HuH-7.5 (cell line): ENCODE measurements at regions not wholly inside any gene's neighbourhood (a gene's known extent, or its start where the extent isn't known, plus 50 kb on each side); places are given as distances from the start of the nearest gene placed in this dataset.
A peak's percentile ranks its signal among the peaks of the same experiment; 100 is the strongest.
"Not testable (repeated sequence)": the region's sequence is repeated elsewhere in the genome, so short reads cannot be mapped to it uniquely, and the experiment has no call there.

Experiments
- DNase-seq: peaks from one replicate; pipeline ENCODE4 v3.0.0; 2011; ENCODE audit warnings: low spot score

DNA sequence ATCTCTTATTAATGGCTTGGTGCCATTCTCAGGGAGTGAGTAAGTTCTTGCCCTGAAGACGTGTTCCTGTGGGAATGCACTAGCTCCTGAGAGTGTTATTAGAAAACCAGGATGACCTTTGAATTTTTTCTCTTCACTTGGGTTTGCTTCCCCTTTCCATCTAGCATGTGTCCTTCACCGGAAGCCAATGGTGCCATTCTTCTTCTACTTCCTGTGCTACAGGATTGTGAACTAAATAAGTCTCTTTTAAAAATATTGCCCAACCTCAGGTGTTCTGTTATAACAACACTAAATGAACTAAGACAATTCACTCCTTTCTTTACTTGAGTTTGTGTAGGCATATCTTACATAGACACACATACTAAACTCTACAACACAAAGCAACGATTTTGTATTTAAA lies 447.0 kb downstream of the SOX11 start:
- DNase-seq, result no peak

DNA sequence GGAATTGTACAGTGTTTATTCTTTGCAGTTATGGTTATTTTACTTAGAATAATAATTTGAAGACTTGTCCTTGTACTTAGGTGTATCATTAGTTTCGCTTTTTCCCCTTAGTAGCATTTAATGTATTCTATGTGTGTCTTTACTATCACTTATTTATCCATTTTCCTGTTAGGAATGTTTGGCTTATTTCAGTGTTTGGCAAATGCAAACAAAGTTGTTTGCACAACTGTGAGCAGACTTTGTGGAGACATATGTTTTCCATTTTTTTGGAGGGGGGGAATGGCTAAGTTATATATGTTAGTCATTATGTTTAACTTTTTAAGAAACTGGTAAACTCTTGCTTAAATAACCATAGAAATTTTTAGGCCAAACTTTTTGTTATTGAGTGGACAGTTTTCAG lies 447.7 kb downstream of the SOX11 start:
- DNase-seq, result peak; percentile 2

DNA sequence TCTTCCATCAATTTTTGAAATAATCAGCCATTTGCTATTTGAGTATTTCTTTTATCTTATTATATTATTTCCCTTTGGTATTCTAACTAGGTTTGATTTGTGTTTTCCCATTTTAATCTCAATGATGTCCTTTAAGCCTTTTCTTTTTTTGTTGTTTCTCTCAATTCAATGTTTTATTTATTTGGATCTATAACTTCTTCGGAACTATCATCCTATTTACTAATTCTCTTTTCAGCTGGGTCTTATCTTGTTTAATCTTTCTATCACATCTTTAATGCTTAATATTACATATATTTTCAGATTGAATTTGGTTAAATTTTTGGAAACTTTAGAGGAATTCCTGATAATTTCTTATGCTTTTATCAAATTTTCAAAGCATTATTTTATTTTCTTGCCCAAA lies 448.3 kb downstream of the SOX11 start:
- no peak for DNase-seq

DNA sequence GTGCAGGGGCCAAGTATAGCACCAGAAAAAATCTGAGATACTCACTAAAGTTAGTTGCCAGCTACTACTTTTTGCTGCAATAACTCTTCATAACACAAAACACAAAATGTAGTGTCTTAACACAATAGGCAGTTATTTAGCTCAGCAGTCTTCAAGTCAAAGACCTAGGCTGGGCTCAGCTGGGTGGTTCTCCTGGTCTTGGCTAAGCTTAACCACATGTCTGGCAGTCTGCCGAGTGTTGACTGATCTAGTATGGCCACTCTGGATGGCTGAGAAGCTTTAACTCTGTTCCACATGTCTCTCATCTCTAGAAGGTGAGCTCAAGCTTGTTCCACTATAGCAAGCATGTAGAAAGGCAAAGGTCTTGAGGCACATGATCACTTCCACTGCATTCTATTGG lies 451.6 kb downstream of the SOX11 start:
- DNase-seq, result no peak

DNA sequence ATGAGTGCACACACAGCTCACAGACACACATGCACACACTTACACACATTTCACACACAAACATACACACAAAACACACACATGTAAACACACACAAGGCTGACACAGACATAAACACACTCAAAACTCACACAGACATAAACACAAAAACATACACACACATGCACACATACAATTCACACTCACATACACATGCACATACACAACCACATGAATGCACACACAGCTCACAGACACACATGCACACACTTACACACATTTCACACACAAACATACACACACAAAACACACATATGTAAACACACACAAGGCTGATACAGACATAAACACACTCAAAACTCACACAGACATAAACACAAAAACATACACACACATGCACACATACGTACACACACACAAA lies 455.0 kb downstream of the SOX11 start:
- not testable (repeated sequence) for DNase-seq

DNA sequence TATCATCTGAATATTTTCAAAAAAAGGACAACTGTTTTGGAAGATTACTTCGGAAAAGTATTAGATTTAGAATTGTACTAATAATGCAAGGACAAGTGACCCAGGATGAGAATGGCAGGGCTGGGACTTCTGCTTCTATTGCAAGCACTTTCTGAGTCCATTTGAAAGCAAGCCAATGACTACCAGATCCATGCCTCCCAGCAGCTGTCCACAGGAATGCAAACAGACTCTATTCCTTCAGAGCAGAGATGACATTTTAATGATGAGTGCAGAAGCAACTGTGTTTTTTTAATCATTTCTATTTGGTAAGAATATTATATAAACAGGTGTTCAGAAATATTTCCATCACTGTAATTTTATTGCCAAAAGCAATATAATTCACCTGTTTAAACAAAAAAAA lies 456.7 kb downstream of the SOX11 start:
- DNase-seq, result no peak

DNA sequence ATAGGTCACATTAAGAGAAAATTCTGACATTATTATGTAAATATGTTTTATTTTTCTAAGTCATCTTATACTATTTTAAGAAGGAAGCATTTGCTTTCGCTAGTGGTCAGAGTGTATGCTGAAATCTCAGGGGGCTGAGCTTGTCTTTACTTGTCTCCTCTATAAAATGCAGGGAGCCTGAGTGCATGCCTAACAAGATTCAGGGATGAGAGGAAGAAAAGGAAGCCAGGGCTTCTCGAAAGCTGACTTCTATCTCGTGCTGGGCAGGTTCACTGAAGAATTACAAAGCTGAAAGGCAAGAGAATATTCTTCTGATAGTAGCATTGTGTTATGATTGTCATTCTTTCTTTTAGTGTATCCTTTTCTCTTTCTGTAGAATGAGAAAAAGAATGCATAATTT lies 467.4 kb downstream of the SOX11 start:
- DNase-seq, result no peak

DNA sequence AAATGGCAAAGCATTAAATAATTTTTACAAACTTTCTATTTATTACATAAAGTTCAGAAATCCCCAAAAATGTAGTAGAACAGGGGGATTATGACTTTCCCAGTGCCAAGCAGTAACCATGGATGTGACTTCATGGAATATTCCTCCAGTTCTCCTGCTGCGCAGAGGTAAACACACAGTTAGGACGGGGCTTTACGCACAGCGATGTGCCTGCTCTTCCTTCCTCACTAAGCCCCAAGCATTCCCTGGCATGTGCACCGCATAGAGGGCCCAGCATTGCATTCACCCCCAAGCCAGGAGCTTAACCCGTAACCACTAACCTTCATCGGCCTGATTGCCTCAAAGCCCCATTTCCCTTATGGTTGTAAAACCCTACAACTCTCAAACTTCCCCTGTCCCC lies 471.7 kb downstream of the SOX11 start:
- DNase-seq, result no peak

DNA sequence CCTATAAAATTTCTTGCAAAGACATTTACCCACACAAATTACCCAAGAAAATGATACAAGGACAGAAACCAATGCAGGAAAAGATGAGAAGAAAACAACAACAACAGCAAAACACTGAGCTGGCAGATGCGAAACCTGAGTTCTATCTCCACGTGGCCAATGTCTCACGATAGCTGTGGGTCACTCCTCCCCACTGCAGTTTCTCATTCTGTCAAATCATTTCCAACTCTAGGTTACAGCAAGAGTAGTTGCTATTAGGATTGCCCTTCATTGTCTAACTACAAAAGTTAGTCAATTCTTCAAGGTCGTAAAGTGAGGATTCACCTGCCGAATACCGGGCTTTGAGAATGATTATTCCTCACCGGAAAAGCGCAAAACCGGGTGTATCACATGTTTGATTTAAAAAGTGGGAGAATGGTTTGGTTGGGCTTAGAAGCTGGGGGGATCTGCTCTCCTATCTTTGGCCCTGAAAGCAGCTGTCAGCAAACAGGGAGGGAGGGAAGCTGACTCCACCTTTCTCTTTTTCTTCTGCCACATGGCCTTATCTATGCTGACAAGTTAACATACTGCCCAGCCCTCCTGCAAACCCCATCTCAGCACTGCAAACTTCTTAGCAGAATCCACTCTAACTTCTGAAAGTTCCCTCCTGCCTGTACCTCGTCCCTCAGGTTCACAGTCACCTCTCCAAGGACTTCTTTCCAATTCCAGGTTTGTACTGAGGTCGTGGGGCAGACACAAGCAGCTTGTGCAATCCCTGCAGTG lies 473.0 kb downstream of the SOX11 start:
- no peak for DNase-seq

DNA sequence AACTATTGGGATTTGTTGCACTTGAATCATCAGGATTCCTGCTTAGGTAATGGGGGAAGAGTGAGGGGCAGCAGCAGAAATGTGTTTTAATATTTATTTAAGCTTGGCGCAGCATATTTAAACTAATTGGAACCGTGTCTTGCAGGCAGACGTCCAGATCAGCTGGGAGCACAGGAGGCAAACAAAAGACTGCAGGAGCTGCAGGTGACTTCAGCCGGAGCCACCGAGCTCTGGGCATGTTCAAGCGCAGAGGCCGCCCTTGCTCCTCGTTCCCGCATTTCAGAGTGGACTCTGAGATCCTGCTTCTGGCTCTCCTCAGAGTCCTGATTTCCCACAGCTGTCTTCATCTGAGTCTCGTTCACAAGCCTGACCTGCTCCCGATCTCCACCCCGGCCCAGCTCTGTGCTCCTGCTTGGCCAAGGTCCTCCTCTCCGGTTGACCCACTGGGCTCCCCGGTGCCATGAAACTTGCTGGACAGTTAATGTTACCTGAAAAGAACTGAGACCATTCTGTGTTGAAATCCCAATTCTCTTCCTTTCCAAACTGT lies 475.5 kb downstream of the SOX11 start:
- DNase-seq, result no peak

DNA sequence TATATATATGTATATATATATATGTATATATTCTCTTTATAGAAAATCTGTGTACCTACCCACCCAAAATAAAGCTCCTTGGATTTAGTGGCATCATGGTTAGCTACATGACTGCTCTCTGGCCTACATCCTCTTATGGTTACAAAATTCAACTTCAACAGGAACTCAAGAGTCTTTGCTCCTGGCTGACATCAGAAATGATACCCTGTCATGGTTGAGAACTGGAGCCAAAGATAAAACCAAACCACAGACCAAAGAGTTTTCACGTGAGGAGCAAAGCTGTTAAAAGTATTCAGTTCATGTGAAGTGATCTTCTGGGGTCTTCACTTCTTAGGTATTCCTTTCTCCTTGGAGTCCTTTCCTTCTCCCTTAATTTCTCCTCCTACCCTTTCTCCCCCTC lies 476.3 kb downstream of the SOX11 start:
- no peak for DNase-seq

DNA sequence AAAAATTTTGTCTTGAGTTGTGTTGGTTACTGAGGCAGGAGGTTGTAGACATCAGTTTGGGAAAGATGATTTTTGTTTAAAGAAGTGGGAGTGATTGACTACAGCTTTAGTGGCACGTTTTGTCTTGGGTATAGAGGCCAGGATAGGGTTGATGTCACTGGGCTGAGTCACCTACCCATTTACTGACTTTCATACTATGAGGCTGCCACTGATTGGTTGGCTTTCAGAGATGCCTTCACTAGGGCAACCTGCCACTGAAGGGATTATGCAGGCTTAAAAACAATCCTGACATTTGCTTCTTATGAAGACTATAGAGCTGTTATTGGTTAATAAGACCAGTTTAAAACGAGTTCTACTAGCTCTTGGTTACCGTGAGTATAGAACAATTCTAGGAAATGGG lies 479.1 kb downstream of the SOX11 start:
- no peak for DNase-seq

DNA sequence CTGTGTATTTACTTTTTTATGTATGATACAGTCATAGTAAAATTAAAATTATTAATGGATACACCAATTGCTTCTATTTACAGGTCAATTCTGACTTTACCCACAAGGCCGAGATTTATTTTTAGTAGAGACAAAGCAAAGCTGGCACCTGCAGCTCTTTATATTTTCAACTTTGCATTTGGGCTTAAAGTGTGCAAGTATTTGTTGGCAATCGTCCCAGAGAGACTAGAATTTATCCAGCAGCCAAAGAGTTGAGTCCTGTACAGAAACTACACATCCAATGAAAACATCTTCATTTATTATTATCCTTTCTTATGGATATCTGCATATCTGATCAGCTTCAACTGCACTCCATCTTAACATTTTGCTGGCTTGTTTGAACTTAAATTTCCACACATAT lies 485.6 kb downstream of the SOX11 start:
- DNase-seq, result no peak

DNA sequence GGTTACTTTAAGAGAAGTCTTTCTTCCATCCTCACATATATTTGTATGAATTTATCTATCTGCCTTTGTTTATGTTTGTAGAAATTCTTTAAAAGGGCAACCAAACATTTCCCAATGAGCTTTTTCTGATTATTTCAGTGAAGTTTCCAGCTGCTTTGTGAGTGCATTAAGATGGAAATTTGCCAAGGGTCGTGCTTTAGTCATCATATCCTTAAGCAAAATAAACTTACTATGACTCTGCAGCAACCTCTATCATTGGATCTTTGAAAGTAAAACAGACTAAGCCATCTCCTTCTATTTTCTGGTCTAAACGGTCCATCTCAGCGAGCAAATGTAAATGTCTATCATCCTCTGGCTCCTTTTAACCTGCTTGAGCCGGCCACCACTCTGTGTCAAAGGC lies 489.3 kb downstream of the SOX11 start:
- DNase-seq, result no peak

DNA sequence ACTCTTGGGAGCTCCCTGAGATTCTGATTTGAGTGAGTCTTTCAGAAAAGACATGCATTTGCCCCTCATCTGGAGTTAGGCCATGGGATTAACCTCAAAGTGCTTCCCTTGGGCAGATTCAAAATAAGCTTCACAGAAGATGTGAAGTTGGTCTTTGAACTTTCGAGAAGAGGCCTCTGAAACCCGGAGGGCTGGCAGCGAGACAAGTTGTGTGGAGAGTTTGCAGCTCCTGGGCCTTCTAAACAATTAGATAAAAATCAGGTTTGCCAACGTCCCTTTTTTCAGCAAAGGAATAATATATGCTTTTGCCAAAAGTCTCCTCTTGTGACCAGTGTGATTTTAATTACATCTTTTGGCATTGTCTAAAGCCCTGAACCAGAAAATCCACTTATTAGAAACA lies 489.7 kb downstream of the SOX11 start:
- no peak for DNase-seq

DNA sequence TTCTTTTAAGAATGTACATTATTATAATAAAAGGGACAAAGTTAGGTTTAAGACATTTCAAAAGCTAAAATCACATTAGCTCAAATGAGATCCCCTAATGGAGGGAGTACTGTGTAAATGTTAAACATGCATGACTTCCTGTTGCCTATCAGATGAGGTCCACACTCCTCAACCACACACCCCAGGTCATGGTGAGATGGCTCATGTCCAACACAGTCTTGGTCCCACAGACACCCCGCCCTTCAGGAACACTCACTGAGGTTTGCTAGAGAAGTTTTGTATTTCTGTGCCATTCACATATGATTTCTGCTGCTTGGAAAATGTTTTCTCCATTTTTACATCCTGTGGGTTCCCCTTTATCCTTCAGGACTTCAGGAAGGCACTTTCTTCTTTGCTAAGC lies 491.0 kb downstream of the SOX11 start:
- no peak for DNase-seq

DNA sequence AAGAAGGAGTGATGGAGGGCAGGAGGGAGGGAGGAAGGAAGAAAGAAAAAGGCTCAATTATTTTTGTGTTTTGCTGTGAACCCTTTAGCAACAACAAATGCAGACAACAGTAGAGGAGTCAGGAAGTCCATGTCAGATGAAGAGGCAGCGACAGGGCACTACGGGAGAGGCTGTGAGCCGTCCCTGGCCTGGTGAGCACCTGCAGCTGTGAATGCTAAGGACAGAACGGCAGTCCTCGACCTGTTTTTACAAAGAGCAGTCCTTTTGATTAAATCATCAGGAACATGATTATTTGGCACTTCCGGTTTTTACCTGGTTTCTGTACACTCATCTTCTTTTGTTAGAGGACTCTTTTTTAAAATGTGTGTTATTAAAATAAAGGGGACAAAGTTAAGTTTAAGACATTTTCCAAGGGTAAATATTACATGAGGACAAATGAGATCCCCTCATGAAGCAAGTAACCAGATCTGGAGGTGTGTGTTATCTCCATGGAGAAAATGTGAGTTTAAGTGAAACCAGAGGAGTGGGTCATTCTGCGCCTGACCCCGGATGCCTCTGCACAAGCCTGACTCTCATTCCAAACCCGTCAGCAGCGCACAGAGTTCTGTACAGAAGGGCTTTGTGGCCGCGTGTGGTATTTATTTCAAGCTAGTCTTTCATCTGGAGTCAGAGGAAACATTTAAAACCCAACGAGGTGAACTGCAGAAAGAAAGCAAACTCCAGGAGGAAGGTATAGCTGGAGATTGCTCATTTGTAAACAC lies 492.5 kb downstream of the SOX11 start:
- DNase-seq, result no peak

DNA sequence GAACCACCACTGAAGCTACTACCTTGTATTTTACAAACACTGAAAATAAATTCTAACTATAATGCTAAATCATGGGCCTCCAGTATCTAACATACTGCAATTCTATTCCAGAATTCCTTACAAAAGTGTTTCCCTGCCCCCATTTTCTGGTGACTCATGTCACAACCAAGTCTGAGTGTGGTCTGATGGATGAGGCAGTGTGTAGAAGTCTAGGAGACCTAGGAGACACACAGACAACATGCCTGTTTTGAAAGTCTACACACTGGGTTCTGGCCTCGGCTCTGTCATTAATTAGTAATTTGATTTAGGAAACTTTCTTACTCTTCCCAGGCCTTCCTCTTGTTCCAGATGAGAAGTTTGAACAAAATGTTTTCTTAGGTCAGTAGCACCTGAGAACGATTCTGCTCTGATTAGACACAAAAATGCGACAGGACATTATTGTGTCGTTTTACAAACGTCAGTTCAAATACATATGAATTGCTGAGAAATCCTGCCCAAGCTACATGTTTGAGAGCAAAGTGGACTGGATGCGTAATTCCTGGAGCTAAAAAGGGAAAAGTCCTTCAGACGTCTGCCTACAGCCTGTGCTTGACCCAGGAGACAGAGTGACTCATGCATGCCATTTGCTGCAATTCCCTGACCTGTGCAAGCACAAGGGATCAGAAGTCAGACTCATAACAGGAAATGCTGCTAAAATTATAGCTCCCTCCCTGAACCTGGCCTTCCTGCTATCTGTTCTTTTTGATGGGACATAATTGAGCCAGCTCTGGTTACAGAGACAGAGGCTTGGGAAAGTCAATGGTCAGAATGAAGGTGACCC lies 494.4 kb downstream of the SOX11 start:
- DNase-seq, result no peak

DNA sequence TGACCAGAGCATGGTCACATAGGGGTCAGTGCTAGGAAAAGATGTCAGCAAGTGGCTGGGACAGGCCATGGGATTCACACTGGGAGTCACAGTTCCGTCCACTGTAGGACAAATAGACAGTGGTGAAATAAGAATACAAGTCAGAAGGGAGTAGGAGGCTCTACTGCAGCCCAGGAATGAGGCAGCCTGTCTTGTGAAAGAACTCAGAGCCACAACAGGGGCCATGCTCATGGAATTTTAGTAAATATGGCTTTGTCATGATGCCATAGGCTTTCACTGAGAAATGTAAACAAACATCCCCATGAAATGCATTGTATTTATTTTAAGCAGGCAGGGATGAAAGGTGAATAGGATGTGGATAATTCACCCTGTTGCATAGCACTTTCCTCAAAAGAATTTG lies 504.3 kb downstream of the SOX11 start:
- DNase-seq, result no peak

DNA sequence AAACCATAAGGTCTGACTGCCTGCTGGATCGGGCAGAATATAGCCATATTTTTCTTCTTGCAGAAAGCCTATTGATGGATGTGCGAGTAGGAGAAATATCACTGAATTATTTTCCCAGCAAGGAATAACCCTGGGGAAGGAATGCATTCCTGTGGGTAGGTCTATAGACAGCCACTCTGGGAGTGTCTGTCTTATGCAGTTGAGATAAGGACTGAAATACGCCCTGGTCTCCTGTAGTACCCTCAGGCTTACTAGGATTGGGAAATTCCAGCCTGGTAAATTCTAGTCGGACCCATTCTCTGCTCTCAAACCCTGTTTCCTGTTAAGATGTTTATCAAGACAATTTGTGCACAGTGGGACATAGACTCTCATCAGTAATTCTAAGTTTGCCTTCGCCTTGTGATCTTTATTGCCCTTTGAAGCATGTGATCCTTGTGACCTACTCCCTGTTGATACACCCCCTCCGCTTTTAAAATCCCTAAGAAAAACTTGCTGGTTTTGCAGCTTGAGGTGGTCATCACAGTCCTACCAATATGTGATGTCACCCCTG lies 506.3 kb downstream of the SOX11 start:
- not testable (repeated sequence) for DNase-seq

DNA sequence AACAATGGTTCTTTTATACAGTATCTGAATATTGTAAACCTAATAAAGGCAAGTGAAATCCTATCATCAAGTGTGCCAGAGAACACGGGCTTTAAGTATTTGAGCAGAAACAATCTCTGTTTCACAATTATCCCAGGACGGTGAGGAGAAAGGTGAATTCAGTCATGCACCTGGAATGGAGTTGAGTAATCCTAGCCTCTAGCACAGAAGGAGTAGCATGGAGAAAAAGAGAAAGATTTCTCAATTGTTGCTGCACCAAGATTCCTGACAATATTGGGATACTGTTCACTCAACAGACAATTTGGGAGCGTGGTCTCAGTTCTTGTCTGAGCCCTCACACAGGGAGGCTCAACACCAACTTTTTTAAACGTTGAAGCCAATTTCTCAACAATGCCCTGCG lies 510.6 kb downstream of the SOX11 start:
- DNase-seq, result no peak

DNA sequence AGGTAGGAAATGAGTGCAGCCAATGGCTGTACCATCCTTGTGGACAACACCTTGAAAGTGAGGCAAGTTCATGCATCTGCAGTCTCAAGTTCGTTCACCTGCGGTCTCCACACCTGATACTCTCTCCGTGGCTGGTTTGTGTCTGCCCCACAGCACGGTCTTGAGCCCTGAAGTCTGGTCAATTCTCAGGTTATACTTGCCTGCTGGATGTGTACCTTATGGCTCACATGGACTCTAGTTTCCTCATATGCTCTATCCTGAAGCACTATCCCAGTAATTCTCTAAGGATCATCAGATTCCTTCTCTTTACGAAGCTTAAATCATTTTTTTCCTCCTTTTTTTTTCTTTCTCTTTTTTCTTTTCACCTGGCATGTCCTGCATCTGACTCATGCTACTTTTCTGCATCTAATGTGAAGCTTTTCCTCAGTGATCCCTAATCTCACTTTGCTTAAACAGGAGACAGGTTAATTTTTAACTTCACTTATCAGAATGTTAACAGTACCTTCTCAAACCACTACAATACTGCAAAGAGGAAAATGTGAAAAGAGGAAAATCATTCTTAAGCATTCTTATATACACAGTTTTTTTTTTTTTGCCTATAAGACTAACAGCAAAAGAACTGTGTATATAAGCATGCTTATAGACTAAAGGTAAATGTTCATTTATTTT lies 511.2 kb downstream of the SOX11 start:
- no peak for DNase-seq
